ENCODE measurements at regions not wholly inside any gene's neighbourhood (a gene's known extent, or its start where the extent isn't known, plus 50 kb on each side); places are given as distances from the start of the nearest gene placed in this dataset.
"Not testable (repeated sequence)": the region's sequence is repeated elsewhere in the genome, so short reads cannot be mapped to it uniquely, and the experiment has no call there.

GRCh38 chr11:67745181-67745726 lies 70.8 kb upstream of the ALDH3B2 start:
- Histone ChIP-seq H3K4me1 (peaks cover 5% of the 10 kb centered on the region), H3K27me3 (ENCODE audit: low read depth) (peaks cover 9% of the 10 kb centered on the region), H3K36me3 (no peaks in the 10 kb centered on the region), H3K27ac (replicated peaks) (no peak overlapping the region), H3K9me3 (replicated peaks) (no peaks in the 10 kb centered on the region), H3K4me3 (no peak overlapping the region)
- intact Hi-C loops (cut with micrococcal nuclease) = no loop called here
- TF ChIP-seq, protein P1, sequence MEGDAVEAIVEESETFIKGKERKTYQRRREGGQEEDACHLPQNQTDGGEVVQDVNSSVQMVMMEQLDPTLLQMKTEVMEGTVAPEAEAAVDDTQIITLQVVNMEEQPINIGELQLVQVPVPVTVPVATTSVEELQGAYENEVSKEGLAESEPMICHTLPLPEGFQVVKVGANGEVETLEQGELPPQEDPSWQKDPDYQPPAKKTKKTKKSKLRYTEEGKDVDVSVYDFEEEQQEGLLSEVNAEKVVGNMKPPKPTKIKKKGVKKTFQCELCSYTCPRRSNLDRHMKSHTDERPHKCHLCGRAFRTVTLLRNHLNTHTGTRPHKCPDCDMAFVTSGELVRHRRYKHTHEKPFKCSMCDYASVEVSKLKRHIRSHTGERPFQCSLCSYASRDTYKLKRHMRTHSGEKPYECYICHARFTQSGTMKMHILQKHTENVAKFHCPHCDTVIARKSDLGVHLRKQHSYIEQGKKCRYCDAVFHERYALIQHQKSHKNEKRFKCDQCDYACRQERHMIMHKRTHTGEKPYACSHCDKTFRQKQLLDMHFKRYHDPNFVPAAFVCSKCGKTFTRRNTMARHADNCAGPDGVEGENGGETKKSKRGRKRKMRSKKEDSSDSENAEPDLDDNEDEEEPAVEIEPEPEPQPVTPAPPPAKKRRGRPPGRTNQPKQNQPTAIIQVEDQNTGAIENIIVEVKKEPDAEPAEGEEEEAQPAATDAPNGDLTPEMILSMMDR (IDR thresholded peaks at IDR 0.05; ENCODE audit: borderline replicate concordance) = no peak
- DNase-seq = no peak

GRCh38 chr11:67744231-67744630 lies 69.8 kb upstream of the ALDH3B2 start:
- H3K36me3 ChIP-seq; H3K4me1 ChIP-seq; H3K4me3 ChIP-seq; H3K9me3 ChIP-seq (replicated peaks); intact Hi-C loops (cut with micrococcal nuclease); H3K27ac ChIP-seq (replicated peaks); H3K27me3 ChIP-seq (ENCODE audit: low read depth); DNase-seq: not testable (repeated sequence)

- H3K4me3 ChIP-seq; H3K27ac ChIP-seq (replicated peaks); DNase-seq; intact Hi-C loops (cut with micrococcal nuclease); H3K36me3 ChIP-seq; H3K9me3 ChIP-seq (replicated peaks); H3K4me1 ChIP-seq: not testable (repeated sequence)
- H3K27me3 ChIP-seq (ENCODE audit: low read depth) = peaks cover 20% of the 10 kb centered on the region
These were observed 63.8 kb upstream of the ALDH3B2 start for GRCh38 chr11:67738231-67738630.

DNA sequence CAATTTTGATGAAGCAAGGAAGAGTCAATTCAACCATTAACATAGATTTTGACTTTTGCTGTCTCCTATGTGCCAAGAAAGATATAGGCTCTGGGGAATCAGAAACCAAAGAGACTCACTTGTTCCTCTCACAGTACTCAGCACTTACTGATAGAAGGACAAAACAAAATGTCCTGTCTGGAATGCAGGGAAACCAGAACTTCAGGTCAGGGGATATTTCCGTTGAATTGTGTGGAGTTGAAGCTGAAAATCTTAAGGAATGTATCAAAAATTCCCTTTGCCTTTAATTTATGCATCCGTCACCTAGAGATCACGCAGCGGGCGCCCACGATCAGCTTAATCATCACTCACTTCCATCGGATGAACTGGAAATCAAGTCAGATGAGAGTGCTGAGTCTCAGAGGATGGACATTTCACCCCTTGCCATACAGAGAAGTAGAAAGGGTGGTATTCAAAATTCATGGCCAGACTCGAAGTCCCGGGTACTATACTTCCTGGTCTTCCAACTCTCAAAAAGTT lies 63.2 kb upstream of the ALDH3B2 start:
- H3K9me3 ChIP-seq (replicated peaks); H3K27ac ChIP-seq (replicated peaks); H3K4me1 ChIP-seq; intact Hi-C loops (cut with micrococcal nuclease); H3K36me3 ChIP-seq; H3K4me3 ChIP-seq; DNase-seq: not testable (repeated sequence)
- peaks cover 26% of the 10 kb centered on the region for H3K27me3 ChIP-seq (ENCODE audit: low read depth)

DNA sequence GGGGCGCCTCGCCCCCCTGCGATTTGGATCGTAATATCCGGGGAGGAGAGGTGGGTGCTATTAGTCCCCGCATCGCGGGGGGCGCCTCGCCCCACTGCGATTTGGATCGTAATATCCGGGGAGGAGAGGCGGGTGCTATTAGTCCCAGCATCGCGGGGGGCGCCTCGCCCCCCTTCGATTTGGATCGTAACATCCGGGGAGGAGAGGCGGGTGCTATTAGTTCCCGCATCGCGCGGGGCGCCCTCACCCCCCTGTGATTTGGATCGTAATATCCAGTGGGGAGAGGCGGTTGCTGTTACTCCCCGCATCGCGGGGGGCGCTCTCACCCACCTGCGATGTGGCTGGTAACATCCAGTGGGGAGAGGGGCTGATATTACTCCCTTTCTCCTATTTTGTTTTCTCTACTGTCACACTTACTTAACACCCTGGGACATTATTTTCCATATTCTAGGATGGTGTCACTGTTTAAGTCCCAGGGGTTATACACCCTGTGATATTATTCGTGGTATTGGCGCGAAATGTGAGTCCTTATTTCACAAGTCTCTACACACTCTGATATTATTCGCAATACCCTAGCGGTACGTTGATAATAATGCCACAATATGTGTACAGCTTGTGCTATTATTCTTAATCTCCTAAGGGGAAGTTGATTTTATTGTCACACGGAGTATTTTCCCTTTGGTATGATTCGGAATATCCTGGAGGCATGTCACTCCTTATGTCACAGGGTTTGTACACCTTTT lies 57.8 kb upstream of the ALDH3B2 start:
- TF ChIP-seq, protein P1 (IDR thresholded peaks at IDR 0.05; ENCODE audit: borderline replicate concordance) = no peak
- Histone ChIP-seq H3K4me3 (peak overlapping the region; percentile 36), H3K27me3 (ENCODE audit: low read depth) (peaks cover 36% of the 10 kb centered on the region), H3K27ac (replicated peaks) (no peak overlapping the region), H3K4me1 (no peaks in the 10 kb centered on the region), H3K36me3 (no peaks in the 10 kb centered on the region), H3K9me3 (replicated peaks) (no peaks in the 10 kb centered on the region)
- intact Hi-C loops (cut with micrococcal nuclease) = no loop called here
- DNase-seq = no peak

- TF ChIP-seq, protein P1 (IDR thresholded peaks at IDR 0.05; ENCODE audit: borderline replicate concordance) = no peak
- H3K27me3 ChIP-seq (ENCODE audit: low read depth) = peaks cover 35% of the 10 kb centered on the region
- H3K4me1 ChIP-seq = no peaks in the 10 kb centered on the region
- no peaks in the 10 kb centered on the region for H3K9me3 ChIP-seq (replicated peaks)
- no peak for DNase-seq
- H3K36me3 ChIP-seq = no peaks in the 10 kb centered on the region
- H3K27ac ChIP-seq (replicated peaks) = no peak overlapping the region
- H3K4me3 ChIP-seq = peak overlapping the region; percentile 36
- intact Hi-C loops (cut with micrococcal nuclease) = no loop called here
These were observed 57.2 kb upstream of the ALDH3B2 start for GRCh38 chr11:67731583-67731982.

- DNase-seq; H3K36me3 ChIP-seq; H3K27ac ChIP-seq (replicated peaks); H3K9me3 ChIP-seq (replicated peaks); intact Hi-C loops (cut with micrococcal nuclease); H3K4me1 ChIP-seq; H3K4me3 ChIP-seq: not testable (repeated sequence)
- H3K27me3 ChIP-seq (ENCODE audit: low read depth) = peaks cover 36% of the 10 kb centered on the region
These were observed 53.7 kb upstream of the ALDH3B2 start for GRCh38 chr11:67728163-67728571.

GRCh38 chr11:67727066-67728040 lies 52.9 kb upstream of the ALDH3B2 start:
- intact Hi-C loops (cut with micrococcal nuclease) = not testable (repeated sequence)

More at GRCh38 chr11:67727066-67728040, 52.9 kb upstream of the ALDH3B2 start:
- H3K4me3 ChIP-seq; DNase-seq; H3K36me3 ChIP-seq; H3K9me3 ChIP-seq (replicated peaks); H3K27ac ChIP-seq (replicated peaks); H3K4me1 ChIP-seq: not testable (repeated sequence)
- H3K27me3 ChIP-seq (ENCODE audit: low read depth) = peaks cover 28% of the 10 kb centered on the region

Data from left ventricle myocardium inferior (tissue), 1 donor.